CD4-positive, alpha-beta memory T cell (primary cell): ENCODE measurements at regions not wholly inside any gene's neighbourhood (a gene's known extent, or its start where the extent isn't known, plus 50 kb on each side); places are given as distances from the start of the nearest gene placed in this dataset.
A peak's percentile ranks its signal among the peaks of the same experiment; 100 is the strongest.

Experiments used
- CTCF ChIA-PET: fragments of 350-600 bp; sonication (Branson Sonifier 250); formaldehyde crosslinking; loops from one replicate; lab custom pipeline; 2021; ENCODE audit warnings: inconsistent platforms; ENCODE audit not compliant: partially characterized antibody; lab: Charles Lee
- POLR2A ChIA-PET: fragments of 350-600 bp; sonication (Branson Sonifier 250); formaldehyde crosslinking; loops from one replicate; lab custom pipeline; 2021; ENCODE audit not compliant: partially characterized antibody; lab: Charles Lee
- DNase-seq, 5 donors: peaks; one replicate each; pipeline versions ENCODE4 v3.0.0 to v3.0.0-alpha.2; 2020 to 2022; ENCODE audit warnings: mixed read lengths in 1 of 5
- H3K27ac ChIP-seq: one replicate; pipeline ENCODE4 v1.7.0; 2013; ENCODE audit warnings: low read depth, low read length
- H3K27me3 ChIP-seq: 2 replicates; pipeline ENCODE4 v1.7.0; 2013; ENCODE audit warnings: mild to moderate bottlenecking, low read length, moderate library complexity; ENCODE audit not compliant: insufficient read depth
- H3K36me3 ChIP-seq: 2 replicates; pipeline ENCODE4 v1.7.0; 2013; ENCODE audit warnings: mild to moderate bottlenecking, low read length, moderate library complexity; ENCODE audit not compliant: insufficient read depth
- H3K4me1 ChIP-seq: 2 replicates; pipeline ENCODE4 v1.7.0; 2013; ENCODE audit warnings: mild to moderate bottlenecking, low read length, moderate library complexity; ENCODE audit not compliant: insufficient read depth
- H3K4me3 ChIP-seq, 2 donors: one replicate each; pipeline ENCODE4 v1.7.0; 2013; ENCODE audit warnings: low read length in 2 of 2, mild to moderate bottlenecking in 1 of 2
- H3K9me3 ChIP-seq, 2 donors: one replicate each; pipeline ENCODE4 v1.7.0; 2013; ENCODE audit warnings: low read length in 2 of 2, control low read depth in 1 of 2; ENCODE audit not compliant: control insufficient read depth in 1 of 2
- H3K27ac Mint-ChIP-seq, 7 donors: one replicate each; pipeline ENCODE4 v1.8.0; 2020 to 2021; ENCODE audit warnings: mixed read lengths in 7 of 7, mild to moderate bottlenecking in 6 of 7, inconsistent platforms in 3 of 7, moderate library complexity in 3 of 7
- H3K27me3 Mint-ChIP-seq, 2 donors: one replicate each; pipeline ENCODE4 v1.8.0; 2020 to 2021; ENCODE audit warnings: mixed read lengths in 2 of 2
- H3K36me3 Mint-ChIP-seq, 2 donors: one replicate each; pipeline ENCODE4 v1.8.0; 2020 to 2021; ENCODE audit warnings: mixed read lengths in 2 of 2, inconsistent platforms in 1 of 2, mild to moderate bottlenecking in 1 of 2
- H3K4me1 Mint-ChIP-seq, 4 donors: one replicate each; pipeline ENCODE4 v1.8.0; 2020 to 2021; ENCODE audit warnings: mixed read lengths in 4 of 4, mild to moderate bottlenecking in 1 of 4
- H3K4me3 Mint-ChIP-seq, 8 donors: one replicate each; pipeline ENCODE4 v1.8.0; 2020 to 2021; ENCODE audit warnings: mixed read lengths in 8 of 8, mild to moderate bottlenecking in 7 of 8, moderate library complexity in 6 of 8, inconsistent platforms in 3 of 8
- H3K9me3 Mint-ChIP-seq, 8 donors: one replicate each; pipeline ENCODE4 v1.8.0; 2020 to 2021; ENCODE audit warnings: mixed read lengths in 8 of 8, mild to moderate bottlenecking in 5 of 8, inconsistent platforms in 3 of 8, moderate library complexity in 1 of 8
- intact Hi-C: fragments of 100-400 bp; cut with micrococcal nuclease; formaldehyde crosslinking; loops from one replicate; pipeline ENCODE4 v1.15.1; 2023

DNA sequence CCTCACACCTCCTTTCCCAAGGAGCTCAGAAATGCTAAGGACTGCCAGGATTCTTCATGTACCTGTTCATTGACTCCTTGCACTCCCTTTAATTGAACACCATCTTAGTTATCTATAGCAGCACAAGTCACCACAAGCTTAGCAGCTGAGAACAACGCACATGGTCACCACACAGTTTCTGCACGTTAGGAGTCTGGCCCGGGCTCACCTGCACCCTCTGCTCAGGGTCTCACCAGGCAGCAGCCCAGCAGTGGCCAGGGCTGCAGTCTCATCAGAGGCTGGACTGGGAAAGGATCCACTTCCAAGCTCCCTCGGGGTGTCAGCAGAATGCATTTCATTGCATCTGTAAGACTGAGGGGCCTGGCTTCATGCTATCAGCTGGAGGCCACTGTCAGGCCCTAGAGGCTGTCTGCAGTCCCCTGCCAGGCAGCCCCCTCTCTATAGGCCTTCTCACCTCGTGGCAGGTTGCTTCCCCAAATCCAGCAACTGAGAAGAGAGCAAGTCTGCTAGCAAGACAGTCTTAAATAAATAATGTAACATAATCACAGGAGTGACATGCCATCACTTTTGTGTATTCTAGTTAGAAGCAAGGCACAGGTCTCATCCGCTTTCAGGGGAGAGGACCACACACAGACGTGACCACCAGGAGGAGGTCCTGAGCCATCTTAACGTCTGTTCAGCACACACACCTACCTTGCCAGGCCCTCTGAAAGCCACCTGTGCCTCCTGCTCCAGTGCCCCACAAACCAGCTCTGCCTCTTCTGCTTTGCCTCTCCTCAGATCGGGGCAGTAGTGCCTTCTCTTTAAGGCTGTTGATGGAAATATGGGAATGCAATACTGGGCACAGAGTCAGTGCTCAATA is 165.2 kb upstream of the CST7 start:
- H3K4me1 ChIP-seq, result no peaks in the 10 kb centered on the region
- H3K27me3 Mint-ChIP-seq, result peaks cover 0 to 9% of the 10 kb centered on the region in 2 donors
- H3K27ac Mint-ChIP-seq, result peak overlapping the region in 1 of 7 donors; percentile 42
- H3K36me3 Mint-ChIP-seq, result no peaks in the 10 kb centered on the region
- no peak overlapping the region for H3K4me3 Mint-ChIP-seq
- H3K9me3 Mint-ChIP-seq, result no peaks in the 10 kb centered on the region
- ChIA-PET POLR2A (no interaction called here), CTCF (interaction anchor here (0.8 to 1.0 kb wide), 2 partner anchors 11 to 395 kb away, joined by 3 to 4 read pairs; no protein-coding TSS in a partner anchor)
- no peak overlapping the region for H3K27ac ChIP-seq
- no peaks in the 10 kb centered on the region for H3K27me3 ChIP-seq
- DNase-seq, result peak in 1 of 5 donors; percentile 16
- intact Hi-C loops, result no loop called here
- no peak overlapping the region for H3K4me3 ChIP-seq
- peaks cover 0 to 3% (median 0%) of the 10 kb centered on the region in 4 donors for H3K4me1 Mint-ChIP-seq
- no peaks in the 10 kb centered on the region for H3K9me3 ChIP-seq
- no peaks in the 10 kb centered on the region for H3K36me3 ChIP-seq

DNA sequence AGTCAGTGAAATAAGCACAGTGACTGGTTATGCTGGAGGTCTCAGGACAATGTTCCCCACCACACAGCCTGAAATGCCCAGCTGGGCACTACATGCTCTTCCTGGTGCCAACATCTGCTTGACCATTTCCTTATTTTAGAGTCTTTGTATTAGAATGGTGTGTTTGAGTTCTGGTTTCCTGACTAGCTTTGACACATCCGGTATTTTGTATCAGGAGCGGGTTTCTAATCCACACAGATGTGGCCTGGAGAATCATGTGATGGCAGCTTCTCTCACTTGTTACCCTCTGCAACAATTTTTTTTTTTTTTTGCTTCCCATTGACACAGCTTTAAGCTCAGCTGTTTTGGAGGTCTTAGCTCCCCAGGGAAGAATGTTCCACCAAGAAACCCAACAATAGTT is 164.5 kb upstream of the CST7 start:
- H3K9me3 Mint-ChIP-seq, result no peaks in the 10 kb centered on the region
- H3K27ac Mint-ChIP-seq, result no peak overlapping the region

DNA sequence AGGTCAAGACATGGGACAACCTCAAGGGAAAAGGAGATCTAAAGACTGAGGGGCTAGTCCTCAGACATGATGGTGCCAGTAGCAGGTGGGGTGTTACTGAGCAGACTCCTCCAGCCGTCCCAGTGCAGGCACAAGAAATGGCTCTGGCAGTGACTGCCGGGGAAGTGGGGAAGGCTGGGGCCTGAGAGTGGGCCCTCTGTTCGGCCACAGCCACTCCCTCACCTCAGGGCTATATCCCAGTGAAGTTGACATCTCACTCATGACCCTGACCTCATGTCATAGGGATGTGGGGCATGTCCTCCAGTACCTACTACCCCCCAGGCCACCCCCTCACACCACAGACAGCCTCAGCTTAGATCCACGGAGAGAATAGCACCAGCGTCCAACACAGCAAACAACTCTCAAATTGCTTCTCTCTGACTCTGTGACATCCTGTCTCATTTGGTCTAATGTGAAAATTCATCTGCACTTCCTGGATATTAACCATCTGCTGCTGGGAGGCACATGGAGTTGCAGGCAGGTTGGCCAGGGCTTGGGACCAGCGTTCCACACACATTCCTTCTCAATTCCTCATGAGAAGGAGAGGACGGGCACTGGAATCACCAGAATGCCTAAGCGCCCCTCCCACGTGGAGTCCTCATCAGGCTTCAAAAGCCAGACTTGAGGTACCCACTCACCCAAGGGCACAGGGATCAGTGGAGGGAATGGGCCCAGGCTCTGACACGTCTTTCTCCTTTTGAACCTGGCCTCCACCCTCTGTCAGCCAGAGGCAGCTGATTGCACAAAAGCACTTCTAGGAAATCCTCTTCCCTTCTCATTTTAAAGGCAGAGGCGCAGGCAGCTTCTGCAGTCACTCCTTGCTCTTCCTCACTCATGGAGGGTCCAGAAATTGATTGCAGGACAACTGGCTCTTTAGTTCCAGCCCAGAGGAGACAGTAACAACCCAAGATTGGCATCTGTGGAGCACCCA is 163.6 kb upstream of the CST7 start:
- Histone ChIP-seq H3K36me3 (no peaks in the 10 kb centered on the region), H3K4me1 (no peaks in the 10 kb centered on the region), H3K27me3 (no peaks in the 10 kb centered on the region), H3K4me3 (no peak overlapping the region), H3K27ac (no peak overlapping the region), H3K9me3 (no peaks in the 10 kb centered on the region)
- peaks cover 0 to 3% of the 10 kb centered on the region in 2 donors for H3K27me3 Mint-ChIP-seq
- H3K9me3 Mint-ChIP-seq, result no peaks in the 10 kb centered on the region
- CTCF ChIA-PET, result no interaction called here
- H3K36me3 Mint-ChIP-seq, result no peaks in the 10 kb centered on the region
- intact Hi-C loops, result no loop called here
- H3K27ac Mint-ChIP-seq, result no peak overlapping the region
- H3K4me3 Mint-ChIP-seq, result no peak overlapping the region
- POLR2A ChIA-PET, result no interaction called here
- H3K4me1 Mint-ChIP-seq, result peaks cover 0 to 3% (median 0%) of the 10 kb centered on the region in 4 donors
- no peak for DNase-seq

More for the DNA sequence above, 164.5 kb upstream of the CST7 start:
- DNase-seq, result no peak
- Histone ChIP-seq H3K36me3 (no peaks in the 10 kb centered on the region), H3K4me1 (no peaks in the 10 kb centered on the region), H3K9me3 (no peaks in the 10 kb centered on the region), H3K27ac (no peak overlapping the region), H3K4me3 (no peak overlapping the region), H3K27me3 (no peaks in the 10 kb centered on the region)
- CTCF ChIA-PET, result interaction anchor here (0.8 to 1.0 kb wide), 2 partner anchors 10 to 394 kb away, joined by 3 to 4 read pairs; no protein-coding TSS in a partner anchor
- Mint-ChIP-seq H3K27me3 (peaks cover 0 to 6% of the 10 kb centered on the region in 2 donors), H3K36me3 (no peaks in the 10 kb centered on the region), H3K4me3 (no peak overlapping the region), H3K4me1 (peaks cover 0 to 3% (median 0%) of the 10 kb centered on the region in 4 donors)
- intact Hi-C loops, result no loop called here
- POLR2A ChIA-PET, result no interaction called here

DNA sequence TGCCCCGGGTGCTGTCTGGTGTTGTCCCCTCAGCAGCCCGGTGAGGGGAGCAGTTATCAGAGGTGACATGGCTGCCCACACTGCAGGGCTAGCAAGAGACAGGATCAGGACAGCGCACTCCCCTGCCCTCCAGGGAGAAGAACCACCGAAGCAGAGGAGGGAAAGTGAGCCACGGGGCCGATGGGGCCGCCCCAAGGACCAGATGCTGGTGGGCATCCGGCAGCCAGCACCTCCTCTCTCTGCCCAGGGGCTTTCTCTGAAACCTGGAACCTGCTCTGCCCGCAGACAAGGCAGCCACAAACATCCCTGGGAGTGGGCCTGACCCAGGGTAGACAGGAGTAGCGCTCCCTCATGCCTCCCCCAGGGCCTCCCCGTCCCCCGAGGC is 163.0 kb upstream of the CST7 start:
- Histone ChIP-seq H3K4me1 (no peaks in the 10 kb centered on the region), H3K9me3 (no peaks in the 10 kb centered on the region), H3K27me3 (no peaks in the 10 kb centered on the region), H3K36me3 (no peaks in the 10 kb centered on the region), H3K27ac (no peak overlapping the region), H3K4me3 (no peak overlapping the region)
- CTCF ChIA-PET, result no interaction called here
- POLR2A ChIA-PET, result no interaction called here
- no peak for DNase-seq
- Mint-ChIP-seq H3K4me3 (no peak overlapping the region), H3K27ac (peak overlapping the region in 1 of 7 donors; percentile 61), H3K9me3 (no peaks in the 10 kb centered on the region), H3K4me1 (peaks cover 0 to 3% (median 0%) of the 10 kb centered on the region in 4 donors), H3K36me3 (no peaks in the 10 kb centered on the region), H3K27me3 (peaks cover 0 to 2% of the 10 kb centered on the region in 2 donors)
- intact Hi-C loops, result no loop called here

DNA sequence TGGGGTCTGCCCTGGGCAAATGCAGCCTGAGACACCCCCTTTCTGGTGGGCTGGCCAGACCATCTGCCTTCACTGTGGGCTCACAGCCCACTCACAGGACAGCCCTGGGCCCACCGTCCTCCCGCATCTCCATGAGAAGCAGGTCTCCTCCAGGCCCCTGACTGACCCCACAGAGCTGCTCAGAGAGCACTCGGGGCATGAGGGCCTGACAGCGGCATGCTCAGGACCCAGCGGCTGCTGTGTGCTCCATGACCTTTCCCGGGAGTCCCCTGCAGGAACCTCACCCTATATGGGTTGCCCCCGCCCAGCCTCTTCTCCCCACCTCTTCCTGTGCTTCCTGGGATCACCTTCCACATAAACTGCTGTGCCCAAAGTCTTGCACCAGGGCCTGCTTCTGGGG is 162.4 kb upstream of the CST7 start:
- Histone ChIP-seq H3K9me3 (no peaks in the 10 kb centered on the region), H3K36me3 (no peaks in the 10 kb centered on the region), H3K27ac (no peak overlapping the region), H3K4me1 (no peaks in the 10 kb centered on the region), H3K4me3 (no peak overlapping the region), H3K27me3 (no peaks in the 10 kb centered on the region)
- CTCF ChIA-PET, result no interaction called here
- H3K9me3 Mint-ChIP-seq, result no peaks in the 10 kb centered on the region
- no peaks in the 10 kb centered on the region for H3K36me3 Mint-ChIP-seq
- no peak overlapping the region for H3K4me3 Mint-ChIP-seq
- POLR2A ChIA-PET, result no interaction called here
- H3K4me1 Mint-ChIP-seq, result peaks cover 0 to 3% (median 1%) of the 10 kb centered on the region in 4 donors
- H3K27ac Mint-ChIP-seq, result no peak overlapping the region
- DNase-seq, result no peak
- peaks cover 0 to 2% of the 10 kb centered on the region in 2 donors for H3K27me3 Mint-ChIP-seq
- intact Hi-C loops, result no loop called here

DNA sequence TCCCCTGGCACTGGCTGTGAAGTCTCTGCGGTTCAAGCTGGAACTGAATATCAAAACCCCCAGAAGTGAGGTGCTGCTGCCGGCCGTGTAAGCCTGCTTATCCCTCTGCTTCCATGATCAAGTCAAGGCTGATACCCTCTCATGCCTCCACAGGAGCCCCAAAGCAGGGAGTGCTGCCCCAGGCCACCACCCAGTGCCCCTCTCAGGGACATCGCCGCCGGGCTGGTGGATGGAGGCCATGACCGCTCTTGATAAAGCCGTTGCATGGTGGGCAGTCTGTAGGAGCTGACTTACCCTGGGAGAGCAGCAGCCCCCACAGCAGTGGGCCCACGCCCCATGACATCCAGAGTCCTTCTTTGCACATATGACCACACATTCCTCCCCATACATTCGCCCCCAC is 162.0 kb upstream of the CST7 start:
- CTCF ChIA-PET, result no interaction called here
- no peak for DNase-seq
- H3K4me3 Mint-ChIP-seq, result no peak overlapping the region
- H3K27ac Mint-ChIP-seq, result no peak overlapping the region
- peaks cover 0 to 2% of the 10 kb centered on the region in 2 donors for H3K27me3 Mint-ChIP-seq
- Histone ChIP-seq H3K9me3 (no peaks in the 10 kb centered on the region), H3K27me3 (no peaks in the 10 kb centered on the region), H3K4me3 (no peak overlapping the region), H3K36me3 (no peaks in the 10 kb centered on the region), H3K27ac (no peak overlapping the region), H3K4me1 (no peaks in the 10 kb centered on the region)
- intact Hi-C loops, result no loop called here
- peaks cover 0 to 4% (median 1%) of the 10 kb centered on the region in 4 donors for H3K4me1 Mint-ChIP-seq
- H3K9me3 Mint-ChIP-seq, result no peaks in the 10 kb centered on the region
- POLR2A ChIA-PET, result no interaction called here
- no peaks in the 10 kb centered on the region for H3K36me3 Mint-ChIP-seq

DNA sequence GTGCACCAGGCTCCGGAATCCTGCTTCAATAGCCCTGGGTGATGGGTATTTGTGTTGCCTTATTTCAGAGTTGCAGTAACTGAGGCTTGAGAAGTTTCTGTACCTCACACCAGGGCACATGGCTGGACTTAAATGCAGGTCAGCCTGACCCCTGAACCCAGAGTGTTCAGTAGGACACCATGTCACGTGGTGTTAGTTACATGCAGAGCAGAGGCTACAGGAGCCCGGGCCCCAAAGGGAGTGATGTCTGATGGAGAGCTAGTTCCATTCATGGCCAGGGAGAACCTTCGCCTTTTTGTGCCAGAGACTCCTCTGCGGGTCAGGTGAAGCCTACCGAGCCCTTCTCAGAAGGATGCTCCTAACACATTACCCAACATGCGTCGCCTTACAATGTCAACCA is 161.4 kb upstream of the CST7 start:
- no peaks in the 10 kb centered on the region for H3K4me1 ChIP-seq
- no peaks in the 10 kb centered on the region for H3K9me3 Mint-ChIP-seq
- intact Hi-C loops, result no loop called here
- H3K27ac ChIP-seq, result no peak overlapping the region
- H3K36me3 Mint-ChIP-seq, result no peaks in the 10 kb centered on the region
- H3K27me3 ChIP-seq, result no peaks in the 10 kb centered on the region
- H3K27me3 Mint-ChIP-seq, result no peaks in the 10 kb centered on the region
- no peak overlapping the region for H3K4me3 Mint-ChIP-seq
- no peaks in the 10 kb centered on the region for H3K9me3 ChIP-seq
- H3K4me1 Mint-ChIP-seq, result peaks cover 0 to 4% (median 1%) of the 10 kb centered on the region in 4 donors
- no peak overlapping the region for H3K27ac Mint-ChIP-seq
- no peak for DNase-seq
- CTCF ChIA-PET, result no interaction called here
- H3K36me3 ChIP-seq, result no peaks in the 10 kb centered on the region
- H3K4me3 ChIP-seq, result no peak overlapping the region
- POLR2A ChIA-PET, result no interaction called here
